ENCODE measurements at regions not wholly inside any gene's neighbourhood (a gene's known extent, or its start where the extent isn't known, plus 50 kb on each side); places are given as distances from the start of the nearest gene placed in this dataset.

DNA sequence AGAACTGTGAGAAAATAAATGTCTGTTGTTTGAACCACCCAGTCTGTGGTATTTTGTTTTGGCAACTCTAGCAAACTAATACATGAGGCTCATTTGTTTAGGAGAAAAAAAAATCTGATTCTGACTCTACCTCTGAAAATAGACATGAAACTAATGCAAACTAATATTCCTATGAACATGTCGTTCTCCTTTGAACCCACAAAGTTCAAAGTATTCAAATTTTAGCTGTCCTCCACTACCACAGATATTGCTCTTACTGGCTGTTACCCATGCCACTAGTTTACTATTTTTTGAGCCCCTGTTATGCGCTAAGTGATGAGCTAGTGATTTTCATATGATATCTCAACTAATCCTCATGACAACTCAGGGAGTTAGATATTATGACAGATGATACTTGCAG lies 58.8 kb upstream of the ZNF804B start:
- DNase-seq: no peak
- no peaks in the 10 kb centered on the region for H3K36me3 ChIP-seq
- no peaks in the 10 kb centered on the region for H3K9me3 ChIP-seq
- no peaks in the 10 kb centered on the region for H3K27me3 ChIP-seq
- no peak overlapping the region for H3K4me3 ChIP-seq

DNA sequence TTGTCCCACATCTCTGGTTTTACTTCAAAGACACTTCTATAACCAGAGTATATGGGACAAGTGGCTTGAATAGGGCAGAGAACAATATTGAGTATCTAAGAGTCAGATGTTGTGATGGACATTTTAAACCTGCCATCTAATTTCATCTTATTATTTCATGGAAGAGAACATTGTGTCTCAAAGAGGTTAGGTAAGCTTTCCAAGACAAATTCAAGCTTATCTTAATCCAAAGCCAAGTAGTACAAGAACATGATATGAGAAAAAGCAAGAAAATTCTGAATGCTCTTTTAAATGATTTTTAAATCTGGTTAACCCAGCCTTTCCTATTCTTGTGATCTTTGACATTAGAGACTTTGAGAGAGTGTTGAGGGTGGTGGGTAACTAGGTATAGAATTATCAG lies 65.3 kb upstream of the ZNF804B start:
- Histone ChIP-seq H3K9me3 (no peaks in the 10 kb centered on the region), H3K36me3 (no peaks in the 10 kb centered on the region), H3K4me3 (no peak overlapping the region), H3K27me3 (no peaks in the 10 kb centered on the region)
- DNase-seq: no peak

DNA sequence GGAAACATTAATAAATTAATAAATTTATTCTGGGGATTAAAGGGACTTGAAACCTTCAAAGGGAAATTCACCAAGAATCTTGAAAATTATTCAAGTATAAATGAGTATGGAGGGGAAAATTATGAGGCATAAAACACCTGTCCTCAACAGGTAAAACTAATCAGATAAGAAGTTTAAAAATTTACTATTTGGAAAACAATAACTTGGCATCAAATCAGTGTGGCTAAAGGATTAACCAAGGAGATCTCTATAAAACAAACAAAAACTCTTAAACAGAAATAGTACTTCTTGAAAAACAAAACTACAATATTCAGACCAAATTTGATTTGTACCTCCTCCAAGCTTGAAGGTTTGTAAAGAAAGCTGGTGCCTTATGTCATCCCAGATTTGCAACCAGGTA lies 66.4 kb upstream of the ZNF804B start:
- no peak for DNase-seq
- Histone ChIP-seq H3K4me3 (no peak overlapping the region), H3K27me3 (no peaks in the 10 kb centered on the region), H3K36me3 (no peaks in the 10 kb centered on the region), H3K9me3 (no peaks in the 10 kb centered on the region)

DNA sequence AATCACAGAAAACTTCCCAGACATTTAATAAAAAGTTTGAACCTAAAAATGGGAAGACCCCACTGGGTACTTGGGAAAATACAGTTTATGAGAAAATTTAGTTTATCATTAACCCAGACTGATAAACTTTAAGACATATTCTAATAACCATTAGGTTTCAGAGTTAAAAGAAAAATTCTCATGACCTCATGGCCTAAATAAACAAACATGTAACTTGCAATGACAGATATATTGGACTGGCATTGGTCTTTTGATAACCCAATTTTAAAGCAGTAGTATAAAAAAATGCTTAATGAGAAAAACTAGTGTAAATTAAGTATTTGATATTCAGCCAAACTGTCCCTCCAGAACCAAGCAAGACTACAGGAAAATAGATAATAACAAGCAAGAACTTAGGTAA lies 67.0 kb upstream of the ZNF804B start:
- DNase-seq: no peak
- H3K4me3 ChIP-seq: no peak overlapping the region
- no peaks in the 10 kb centered on the region for H3K9me3 ChIP-seq
- no peaks in the 10 kb centered on the region for H3K27me3 ChIP-seq
- H3K36me3 ChIP-seq: no peaks in the 10 kb centered on the region

DNA sequence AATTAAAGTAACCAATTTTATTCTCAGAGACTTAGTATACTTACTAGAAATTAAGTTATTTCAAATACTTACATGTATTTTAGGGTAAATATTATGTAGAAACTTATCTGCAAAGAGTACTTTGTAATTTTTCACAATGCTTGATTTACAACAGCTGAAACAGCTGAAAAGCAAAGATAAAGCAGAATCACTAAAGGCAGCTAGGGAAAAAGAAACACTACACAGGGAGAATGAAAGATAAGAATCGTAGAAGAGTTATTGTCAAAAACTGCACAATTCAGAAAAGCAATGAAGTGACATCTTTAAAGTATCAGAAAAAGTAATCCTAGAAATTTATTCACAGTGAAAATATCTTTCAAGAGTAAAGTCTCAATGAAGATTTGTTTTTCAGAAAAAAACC lies 69.7 kb upstream of the ZNF804B start:
- no peaks in the 10 kb centered on the region for H3K27me3 ChIP-seq
- no peaks in the 10 kb centered on the region for H3K9me3 ChIP-seq
- no peak for DNase-seq
- no peak overlapping the region for H3K4me3 ChIP-seq
- H3K36me3 ChIP-seq: no peaks in the 10 kb centered on the region

DNA sequence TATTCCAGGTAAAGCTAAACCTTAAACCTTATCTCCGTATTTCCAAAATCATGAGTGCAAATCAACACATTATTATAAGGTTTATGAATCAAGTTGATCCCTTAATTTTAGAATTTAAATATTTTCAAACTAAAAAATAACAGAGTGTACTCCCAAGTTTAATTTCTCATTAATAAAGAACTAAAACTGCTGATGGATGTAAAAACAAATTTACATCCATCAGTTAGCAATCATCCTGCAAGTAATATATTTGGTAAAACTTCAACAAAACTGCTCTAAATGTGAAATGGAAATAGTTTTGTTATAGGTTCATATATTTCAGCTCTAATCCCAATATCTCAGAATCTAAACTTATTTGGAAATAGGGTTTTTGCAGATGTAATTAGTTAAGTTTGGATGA lies 71.3 kb upstream of the ZNF804B start:
- no peak for DNase-seq
- no peaks in the 10 kb centered on the region for H3K36me3 ChIP-seq
- no peaks in the 10 kb centered on the region for H3K9me3 ChIP-seq
- no peak overlapping the region for H3K4me3 ChIP-seq
- H3K27me3 ChIP-seq: no peaks in the 10 kb centered on the region

DNA sequence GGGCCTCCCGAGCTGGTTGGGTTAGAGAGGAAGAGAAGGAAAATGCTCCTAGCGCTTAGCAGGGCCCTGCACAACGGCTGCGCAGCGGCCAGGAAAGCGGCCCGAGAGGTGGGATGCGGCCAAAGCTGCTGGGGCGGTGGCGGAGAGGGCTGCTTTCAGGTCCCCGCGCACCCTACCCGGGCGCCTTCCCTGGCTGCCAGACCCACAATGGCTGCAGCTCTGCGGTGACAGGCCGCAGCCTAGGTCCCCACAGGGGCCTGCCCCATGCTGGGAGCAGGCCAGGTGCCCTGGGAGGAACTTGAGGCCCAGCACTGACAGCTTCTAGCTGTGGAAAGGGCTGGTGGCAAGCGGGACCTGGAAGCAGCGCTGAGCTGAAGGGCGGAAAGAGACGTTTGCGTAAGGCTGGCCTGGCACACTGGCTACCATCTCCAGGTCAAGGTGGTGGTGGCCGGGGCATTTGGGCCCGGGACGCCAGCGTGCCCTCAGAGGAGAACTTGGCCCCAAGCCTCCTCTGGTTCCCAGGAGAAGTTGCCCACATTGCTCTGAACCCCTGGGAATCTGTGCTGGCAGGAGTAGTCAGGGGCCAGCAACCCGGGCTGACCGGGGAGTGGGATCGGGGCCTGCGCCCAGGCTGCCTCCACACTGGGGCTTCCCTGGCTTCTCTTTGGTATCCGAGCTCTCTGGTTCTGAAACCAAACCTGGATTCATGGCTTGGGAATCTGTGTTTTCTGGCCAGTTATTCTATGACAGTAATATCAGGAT lies 72.9 kb upstream of the ZNF804B start:
- Histone ChIP-seq H3K27me3 (no peaks in the 10 kb centered on the region), H3K4me3 (no peak overlapping the region), H3K36me3 (no peaks in the 10 kb centered on the region), H3K9me3 (no peaks in the 10 kb centered on the region)
- no peak for DNase-seq

DNA sequence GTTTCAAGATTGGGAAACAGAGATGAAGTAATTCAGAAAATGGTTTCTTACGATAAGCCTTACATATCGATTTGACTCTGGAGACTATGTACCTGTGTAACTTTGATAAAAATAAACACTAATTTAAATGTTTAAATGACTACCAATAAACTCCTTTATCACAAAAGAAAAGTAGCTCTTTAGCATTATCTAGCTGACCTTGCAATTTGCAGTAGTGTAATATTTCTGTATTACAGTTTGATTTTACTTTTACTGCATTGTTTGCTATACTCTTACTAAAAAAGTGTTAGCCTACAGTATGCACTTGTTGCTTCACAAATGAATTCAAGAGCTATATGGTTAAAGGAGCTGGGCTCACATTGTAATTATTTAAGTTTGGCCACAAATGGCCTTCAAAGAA lies 77.8 kb upstream of the ZNF804B start:
- H3K36me3 ChIP-seq: no peaks in the 10 kb centered on the region
- no peak overlapping the region for H3K4me3 ChIP-seq
- no peaks in the 10 kb centered on the region for H3K9me3 ChIP-seq
- no peak for DNase-seq
- H3K27me3 ChIP-seq: no peaks in the 10 kb centered on the region

DNA sequence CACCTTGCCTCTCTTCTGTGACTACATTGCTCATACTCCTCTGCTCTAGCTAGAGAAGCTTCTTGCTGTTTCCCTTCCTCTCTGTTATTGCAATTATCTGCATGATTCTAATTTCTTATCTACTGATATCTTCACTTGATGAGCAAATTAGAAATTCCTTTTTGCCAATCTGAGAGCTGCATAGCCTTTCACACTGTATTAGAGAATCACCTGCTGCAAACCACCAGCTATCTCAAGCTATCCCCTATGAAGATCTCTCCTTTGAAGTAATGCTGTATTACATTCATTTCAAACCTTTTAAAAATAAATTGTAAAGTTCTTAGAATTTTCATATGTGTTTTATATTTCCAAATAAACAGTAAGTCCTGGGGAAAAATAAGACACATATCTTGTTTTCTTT lies 89.0 kb upstream of the ZNF804B start:
- Histone ChIP-seq H3K27me3 (no peaks in the 10 kb centered on the region), H3K4me3 (no peak overlapping the region), H3K36me3 (no peaks in the 10 kb centered on the region), H3K9me3 (no peaks in the 10 kb centered on the region)
- DNase-seq: no peak

DNA sequence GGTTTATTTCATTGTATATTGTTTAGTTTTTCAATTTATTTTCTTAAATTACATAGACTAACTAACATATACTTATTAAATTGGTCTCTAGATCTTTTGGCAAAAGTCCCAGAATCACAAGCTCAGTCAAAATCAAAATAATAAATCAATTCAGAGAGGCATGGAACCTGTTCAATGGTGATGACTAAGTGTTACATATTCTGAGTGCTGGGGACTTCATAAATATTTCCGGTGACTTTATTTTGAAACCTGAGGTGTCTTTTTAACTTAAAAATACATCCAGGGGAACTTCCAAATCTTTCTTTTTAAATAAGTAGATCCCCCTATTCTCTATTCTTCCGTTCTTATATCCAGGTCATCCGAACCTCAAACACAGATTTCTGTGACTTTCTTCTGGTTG lies 89.6 kb upstream of the ZNF804B start:
- no peak for DNase-seq
- H3K27me3 ChIP-seq: no peaks in the 10 kb centered on the region
- H3K36me3 ChIP-seq: no peaks in the 10 kb centered on the region
- no peaks in the 10 kb centered on the region for H3K9me3 ChIP-seq
- no peak overlapping the region for H3K4me3 ChIP-seq

DNA sequence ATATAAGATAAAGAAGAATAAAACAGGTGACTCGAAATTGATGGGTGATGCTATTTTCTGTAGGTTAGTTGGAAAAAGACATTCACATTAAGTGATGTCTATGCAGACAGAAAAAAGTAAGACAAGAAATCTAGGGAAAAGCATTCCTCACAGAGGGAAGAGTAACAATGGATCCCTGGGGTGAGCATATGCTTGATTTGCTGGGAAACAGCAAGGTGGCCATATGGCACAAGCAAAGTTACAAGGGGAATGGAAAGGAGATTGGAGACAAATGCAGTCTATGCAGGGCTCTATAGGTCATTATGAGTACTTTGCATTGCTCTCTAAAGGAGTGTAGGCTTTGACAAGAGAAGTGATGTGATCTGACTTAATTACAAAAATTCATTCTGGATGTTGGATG lies 90.9 kb upstream of the ZNF804B start:
- Histone ChIP-seq H3K9me3 (no peaks in the 10 kb centered on the region), H3K27me3 (no peaks in the 10 kb centered on the region), H3K4me3 (no peak overlapping the region), H3K36me3 (no peaks in the 10 kb centered on the region)
- DNase-seq: no peak

DNA sequence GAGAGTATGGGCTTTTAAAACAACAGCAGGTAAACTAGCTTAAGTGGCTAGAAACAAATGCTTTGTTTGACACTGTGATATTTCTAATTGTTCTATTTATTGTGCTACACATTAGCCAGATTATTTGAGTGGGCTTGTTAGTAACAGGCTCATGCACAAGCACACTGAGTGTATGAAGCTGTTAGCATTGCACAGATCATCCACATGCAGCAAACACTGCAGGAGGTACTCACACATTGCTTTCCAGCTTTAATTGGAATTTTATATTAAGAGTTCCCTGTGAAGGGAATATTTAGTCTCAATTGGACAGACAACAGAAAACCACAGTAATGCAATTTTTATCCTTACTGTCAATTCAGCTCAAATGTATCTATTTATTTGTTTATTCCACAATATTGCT lies 92.9 kb upstream of the ZNF804B start:
- no peaks in the 10 kb centered on the region for H3K36me3 ChIP-seq
- no peak for DNase-seq
- H3K9me3 ChIP-seq: no peaks in the 10 kb centered on the region
- H3K27me3 ChIP-seq: no peaks in the 10 kb centered on the region
- no peak overlapping the region for H3K4me3 ChIP-seq

DNA sequence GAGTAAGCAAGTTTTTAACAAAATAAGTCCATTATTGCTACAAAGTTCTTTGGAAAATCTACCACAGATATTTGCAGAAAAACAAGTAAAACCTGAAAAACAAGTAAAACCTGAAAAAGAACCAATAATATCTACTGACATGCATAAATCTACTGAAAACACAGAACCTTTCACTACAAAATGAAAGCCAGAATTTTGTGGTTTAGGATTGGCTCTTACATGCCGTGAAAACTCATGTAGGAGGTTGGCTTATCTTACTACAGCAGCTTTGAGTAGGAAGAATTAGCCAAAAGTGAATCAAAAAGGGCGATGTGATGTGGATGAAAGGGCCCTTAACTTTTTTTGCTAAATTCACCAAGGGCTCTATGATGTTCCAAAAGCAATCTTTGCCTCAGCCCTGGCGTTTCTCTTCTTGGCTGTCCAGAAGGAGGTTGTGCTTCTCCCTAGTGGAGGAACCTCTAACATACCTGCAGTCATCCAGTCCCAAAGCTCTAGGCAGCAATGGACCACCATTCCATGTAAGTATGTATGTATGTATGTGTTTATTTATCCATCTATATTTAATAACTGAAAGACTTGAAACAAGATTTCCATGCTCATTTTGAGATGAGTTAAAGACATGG lies 93.5 kb upstream of the ZNF804B start:
- H3K36me3 ChIP-seq: no peaks in the 10 kb centered on the region
- no peak overlapping the region for H3K4me3 ChIP-seq
- no peaks in the 10 kb centered on the region for H3K9me3 ChIP-seq
- DNase-seq: no peak
- no peaks in the 10 kb centered on the region for H3K27me3 ChIP-seq

DNA sequence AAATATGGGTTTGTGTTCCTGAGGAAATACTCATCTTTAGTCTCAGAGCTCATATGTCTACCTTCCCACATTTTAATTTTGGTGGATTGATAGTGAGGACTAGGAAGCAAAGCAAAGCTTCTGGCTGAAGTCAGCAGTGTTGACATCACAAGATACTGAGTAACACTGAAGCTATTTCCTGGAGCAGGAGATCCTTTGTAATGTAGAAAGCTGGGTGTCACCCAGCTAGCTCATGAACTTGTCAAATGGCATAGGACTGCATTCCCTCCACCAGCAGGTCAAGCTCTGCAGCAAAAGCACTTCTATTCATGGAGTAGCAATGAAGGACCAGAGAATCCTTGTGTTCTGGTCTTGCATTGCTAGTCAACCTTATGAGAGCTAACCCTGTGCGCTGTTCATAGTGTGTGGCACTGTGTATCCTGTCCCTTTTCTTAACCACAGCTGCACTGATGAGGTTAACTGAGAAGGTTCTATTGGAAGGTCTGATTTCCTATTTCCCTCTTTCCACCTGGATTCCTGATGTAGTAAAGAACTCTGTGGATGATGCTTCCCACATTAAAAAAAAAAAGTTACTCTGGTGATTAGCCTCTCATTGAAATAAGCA lies 94.8 kb upstream of the ZNF804B start:
- no peaks in the 10 kb centered on the region for H3K9me3 ChIP-seq
- peak; percentile 23 for DNase-seq
- no peaks in the 10 kb centered on the region for H3K36me3 ChIP-seq
- H3K27me3 ChIP-seq: no peaks in the 10 kb centered on the region
- no peak overlapping the region for H3K4me3 ChIP-seq

DNA sequence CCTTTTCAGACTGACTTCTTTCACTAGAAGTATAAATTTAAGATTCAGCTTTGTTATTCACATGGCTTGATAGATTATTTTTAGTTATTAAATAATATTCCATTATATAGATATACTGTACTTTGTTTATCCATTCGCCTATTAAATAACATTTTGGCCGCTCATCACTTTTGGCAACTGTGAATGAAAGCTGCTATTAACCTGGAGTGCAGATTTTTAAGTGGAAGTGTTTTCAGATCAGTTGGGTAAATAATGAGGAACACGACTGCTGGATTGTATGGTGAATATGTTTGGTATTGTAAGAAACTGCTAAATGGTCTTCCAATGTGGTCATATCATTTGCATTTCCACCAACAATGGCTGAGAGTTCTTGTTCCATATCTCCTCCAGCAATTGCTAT lies 97.6 kb upstream of the ZNF804B start:
- Histone ChIP-seq H3K27me3 (no peaks in the 10 kb centered on the region), H3K36me3 (no peaks in the 10 kb centered on the region), H3K9me3 (no peaks in the 10 kb centered on the region), H3K4me3 (no peak overlapping the region)
- DNase-seq: no peak

DNA sequence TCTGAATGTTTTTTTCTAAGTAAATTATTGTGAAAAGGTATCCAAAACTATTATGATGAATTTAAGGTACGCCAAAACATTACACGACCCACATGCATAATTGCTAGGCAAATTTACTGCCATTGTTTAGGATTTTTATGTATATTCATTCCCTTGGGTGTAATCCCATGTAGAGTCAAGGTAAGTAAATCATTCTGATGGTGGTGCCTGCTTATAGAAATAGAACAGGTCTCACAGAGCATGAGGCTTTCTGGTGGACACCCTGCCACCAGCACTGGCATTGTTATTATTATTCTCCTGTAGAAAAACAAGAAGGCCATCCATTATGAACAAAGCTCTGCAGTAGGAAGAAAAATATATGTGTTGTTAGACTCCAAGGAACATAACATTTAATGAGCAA lies 111.7 kb upstream of the ZNF804B start:
- no peaks in the 10 kb centered on the region for H3K9me3 ChIP-seq
- H3K36me3 ChIP-seq: no peaks in the 10 kb centered on the region
- no peak overlapping the region for H3K4me3 ChIP-seq
- DNase-seq: no peak
- H3K27me3 ChIP-seq: no peaks in the 10 kb centered on the region

DNA sequence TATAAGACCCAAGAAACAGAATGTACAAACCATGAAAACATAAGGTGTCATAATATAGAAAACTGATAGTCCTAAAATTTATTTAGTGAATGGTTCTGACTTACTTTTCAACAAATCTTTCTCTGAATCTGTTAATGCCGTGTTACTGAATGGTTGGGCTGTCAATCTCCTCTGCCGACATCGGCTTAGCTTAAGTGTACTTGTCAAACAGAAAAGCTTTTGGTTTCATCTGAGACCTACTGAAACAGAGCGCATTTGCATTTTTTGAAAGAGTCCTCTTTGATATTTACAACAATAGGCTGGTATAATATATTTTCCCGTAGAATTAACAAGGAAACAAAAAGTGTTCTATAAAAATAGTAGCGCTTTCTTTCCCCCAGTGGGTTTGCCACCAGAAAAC lies 120.9 kb upstream of the ZNF804B start:
- DNase-seq: no peak
- H3K36me3 ChIP-seq: no peaks in the 10 kb centered on the region
- no peak overlapping the region for H3K4me3 ChIP-seq
- H3K9me3 ChIP-seq: no peaks in the 10 kb centered on the region
- H3K27me3 ChIP-seq: no peaks in the 10 kb centered on the region

DNA sequence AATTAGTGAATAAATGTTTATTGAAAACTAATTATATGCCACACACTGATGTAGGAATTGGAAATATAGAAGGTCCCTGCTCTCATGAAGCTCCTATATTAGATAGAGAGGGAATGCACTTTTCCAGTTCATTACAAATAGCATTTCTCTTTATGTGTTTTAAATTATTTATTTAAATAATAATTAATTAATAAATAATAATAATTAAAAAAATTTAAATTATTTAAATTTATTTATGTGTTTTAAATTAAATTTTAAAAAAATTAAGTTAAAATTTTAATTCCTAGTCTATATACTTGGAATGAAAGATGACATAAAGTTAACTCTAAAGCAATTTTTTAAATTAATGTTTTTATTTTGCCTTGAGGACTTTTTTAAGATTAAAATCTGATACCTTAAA lies 121.7 kb upstream of the ZNF804B start:
- no peaks in the 10 kb centered on the region for H3K36me3 ChIP-seq
- no peak overlapping the region for H3K4me3 ChIP-seq
- no peak for DNase-seq
- H3K9me3 ChIP-seq: no peaks in the 10 kb centered on the region
- no peaks in the 10 kb centered on the region for H3K27me3 ChIP-seq

Measured in MG63 (cell line).